Gastroesophageal sphincter (tissue), 4 donors: ENCODE measurements at regions not wholly inside any gene's neighbourhood (a gene's known extent, or its start where the extent isn't known, plus 50 kb on each side); places are given as distances from the start of the nearest gene placed in this dataset.

Experiments used
- ATAC-seq: fragments of 150-250 bp; one replicate; pipeline ENCODE4 v1.9.1; 2016; ENCODE audit warnings: mild to moderate bottlenecking, moderate library complexity
- H3K27ac ChIP-seq, 4 donors: fragments of 200-600 bp; sonication (generic) in 3 of 4; 1 replicate in 3 of 4; 2 replicates in 1 of 4; pipeline ENCODE4 v1.5.1; 2016 to 2019
- H3K27me3 ChIP-seq: fragments of 200-600 bp; sonication (generic); one replicate; pipeline ENCODE4 v1.5.1; 2019
- H3K36me3 ChIP-seq, 2 donors: fragments of 200-600 bp; sonication (generic); one replicate each; pipeline ENCODE4 v1.5.1; 2019; ENCODE audit warnings: control low read depth in 1 of 2
- H3K4me1 ChIP-seq, 3 donors: fragments of 200-600 bp; sonication (generic); 1 replicate in 2 of 3; 2 replicates in 1 of 3; pipeline ENCODE4 v1.5.1; 2016 to 2019; ENCODE audit warnings: control low read depth in 2 of 3
- H3K4me3 ChIP-seq, 2 donors: fragments of 200-600 bp; sonication (generic); one replicate each; pipeline ENCODE4 v1.5.1; 2019; ENCODE audit warnings: mild to moderate bottlenecking in 1 of 2, moderate library complexity in 1 of 2
- H3K9me3 ChIP-seq, 3 donors: fragments of 200-600 bp; sonication (generic); one replicate each; pipeline ENCODE4 v1.5.1; 2017 to 2019; ENCODE audit warnings: control low read depth in 2 of 3
- EP300 ChIP-seq: sonication (generic); formaldehyde crosslinking; IDR thresholded peaks from one replicate; pipeline ENCODE4 v1.6.1; 2017; ENCODE audit warnings: antibody characterized with exemption, mild to moderate bottlenecking
- POLR2A ChIP-seq, 2 donors: fragments of 450-650 bp; IDR thresholded peaks; one replicate each; pipeline ENCODE4 v1.6.1; 2017; ENCODE audit warnings: antibody characterized with exemption in 2 of 2, mild to moderate bottlenecking in 2 of 2, moderate library complexity in 1 of 2
- POLR2AphosphoS5 ChIP-seq: sonication (generic); formaldehyde crosslinking; IDR thresholded peaks from one replicate; pipeline ENCODE4 v1.6.1; 2017; ENCODE audit warnings: antibody characterized with exemption
- WGBS, 2 donors: methylation state at CpG; one replicate each; pipeline ENCODE4 v1.1.5; 2018; ENCODE audit warnings: low coverage in 1 of 2; 5-methylcytosine and 5-hydroxymethylcytosine counted together
- TF ChIP-seq, protein P1 (sequence below), 4 experiments: fragments of 200-600 bp in 2 of 4; fragments of 450-650 bp in 2 of 4; sonication (generic) in 1 of 4; IDR thresholded peaks; one replicate each; pipeline ENCODE4 v1.5.1; 2017 to 2019; ENCODE audit warnings: antibody characterized with exemption in 4 of 4, mild to moderate bottlenecking in 2 of 4, moderate library complexity in 2 of 4

DNA sequence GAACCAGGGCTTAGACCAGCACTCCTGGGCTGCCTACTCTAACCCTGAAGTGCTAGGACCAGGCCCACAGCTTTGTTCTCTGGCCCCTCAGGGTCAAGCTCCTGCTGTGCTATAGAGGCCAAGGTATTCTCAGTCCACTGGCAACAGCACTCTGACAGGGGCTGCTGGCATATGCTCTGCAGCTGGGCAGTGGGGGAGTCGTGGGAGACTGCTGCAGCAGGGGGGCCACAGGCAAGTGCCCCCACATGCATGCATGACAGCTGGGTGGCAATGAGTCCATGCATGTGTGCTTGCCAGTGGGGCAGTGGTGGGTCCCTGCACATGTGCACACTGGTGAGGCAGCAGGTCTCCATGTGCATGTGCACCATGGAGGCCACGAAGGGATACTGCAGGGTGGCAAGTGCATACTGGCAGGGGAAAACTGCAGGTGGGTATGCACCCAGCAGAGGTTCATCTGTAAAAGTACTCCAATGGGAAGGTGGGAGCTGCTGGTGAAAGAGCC is 364.9 kb upstream of the IRAK1BP1 start:
- no CpG with 5 or more reads among the region's 2 CpGs for WGBS, 2 donors
- peaks cover 8% of the 10 kb centered on the region for H3K27me3 ChIP-seq
- no peak for ATAC-seq
- no peak for TF ChIP-seq POLR2A (IDR thresholded peaks at IDR 0.05)
- TF ChIP-seq POLR2AphosphoS5, result no peak
- TF ChIP-seq, protein P1, sequence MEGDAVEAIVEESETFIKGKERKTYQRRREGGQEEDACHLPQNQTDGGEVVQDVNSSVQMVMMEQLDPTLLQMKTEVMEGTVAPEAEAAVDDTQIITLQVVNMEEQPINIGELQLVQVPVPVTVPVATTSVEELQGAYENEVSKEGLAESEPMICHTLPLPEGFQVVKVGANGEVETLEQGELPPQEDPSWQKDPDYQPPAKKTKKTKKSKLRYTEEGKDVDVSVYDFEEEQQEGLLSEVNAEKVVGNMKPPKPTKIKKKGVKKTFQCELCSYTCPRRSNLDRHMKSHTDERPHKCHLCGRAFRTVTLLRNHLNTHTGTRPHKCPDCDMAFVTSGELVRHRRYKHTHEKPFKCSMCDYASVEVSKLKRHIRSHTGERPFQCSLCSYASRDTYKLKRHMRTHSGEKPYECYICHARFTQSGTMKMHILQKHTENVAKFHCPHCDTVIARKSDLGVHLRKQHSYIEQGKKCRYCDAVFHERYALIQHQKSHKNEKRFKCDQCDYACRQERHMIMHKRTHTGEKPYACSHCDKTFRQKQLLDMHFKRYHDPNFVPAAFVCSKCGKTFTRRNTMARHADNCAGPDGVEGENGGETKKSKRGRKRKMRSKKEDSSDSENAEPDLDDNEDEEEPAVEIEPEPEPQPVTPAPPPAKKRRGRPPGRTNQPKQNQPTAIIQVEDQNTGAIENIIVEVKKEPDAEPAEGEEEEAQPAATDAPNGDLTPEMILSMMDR (IDR thresholded peaks at IDR 0.05), result no peak
- no peak for TF ChIP-seq EP300
- H3K4me1 ChIP-seq, result no peaks in the 10 kb centered on the region
- no peaks in the 10 kb centered on the region for H3K9me3 ChIP-seq
- no peak overlapping the region for H3K27ac ChIP-seq
- no peak overlapping the region for H3K4me3 ChIP-seq
- H3K36me3 ChIP-seq, result no peaks in the 10 kb centered on the region

DNA sequence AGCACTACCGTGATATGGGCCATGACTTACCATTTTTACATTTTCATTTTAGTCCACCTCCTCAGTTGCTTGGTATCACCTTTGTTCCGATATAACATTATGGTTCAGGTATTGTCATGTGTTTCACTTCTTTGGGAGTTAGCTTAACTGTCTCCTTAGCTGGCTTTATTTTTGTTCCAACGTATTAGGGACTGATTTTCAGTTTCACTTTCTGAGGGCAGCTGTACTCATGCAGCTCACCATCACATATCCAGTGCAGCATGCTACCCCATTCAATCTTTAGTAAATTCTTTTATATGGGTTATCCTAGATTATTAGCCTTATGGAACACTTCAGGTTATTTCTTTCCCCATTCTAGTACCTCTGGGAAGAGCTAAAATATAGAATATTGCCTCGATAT is 362.2 kb upstream of the IRAK1BP1 start:
- no peak for ATAC-seq
- TF ChIP-seq POLR2A (IDR thresholded peaks at IDR 0.05), result no peak
- no peak for TF ChIP-seq EP300
- TF ChIP-seq POLR2AphosphoS5, result no peak
- H3K36me3 ChIP-seq, result no peaks in the 10 kb centered on the region
- WGBS, 2 donors, result 74 to 83% methylated on average over 4 of the region's 4 CpGs
- H3K4me3 ChIP-seq, result no peak overlapping the region
- peaks cover 8% of the 10 kb centered on the region for H3K27me3 ChIP-seq
- H3K27ac ChIP-seq, result no peak overlapping the region
- H3K4me1 ChIP-seq, result no peaks in the 10 kb centered on the region
- H3K9me3 ChIP-seq, result no peaks in the 10 kb centered on the region

DNA sequence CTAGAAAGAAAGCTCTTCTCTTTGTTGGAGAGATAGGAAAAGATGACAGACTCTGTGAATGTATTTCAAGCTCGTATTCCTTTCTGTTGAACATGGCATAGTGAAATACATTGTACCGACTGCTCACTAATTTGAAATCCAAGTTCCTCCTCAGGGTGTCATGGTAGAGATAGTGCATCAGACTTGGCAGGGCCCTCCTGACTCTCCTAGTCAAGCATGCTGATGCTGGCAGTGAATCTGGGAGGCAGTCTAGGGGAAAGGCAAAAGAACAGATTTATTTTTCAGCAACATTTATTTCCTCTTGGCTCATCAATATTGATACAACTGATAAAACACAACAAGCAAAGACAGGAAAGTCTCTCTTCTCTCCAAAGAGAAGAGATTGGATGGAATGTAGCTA is 356.3 kb upstream of the IRAK1BP1 start:
- ATAC-seq, result peak; percentile 16
- no peaks in the 10 kb centered on the region for H3K36me3 ChIP-seq
- H3K9me3 ChIP-seq, result no peaks in the 10 kb centered on the region
- H3K4me1 ChIP-seq, result no peaks in the 10 kb centered on the region
- no peaks in the 10 kb centered on the region for H3K27me3 ChIP-seq
- H3K27ac ChIP-seq, result no peak overlapping the region
- TF ChIP-seq POLR2AphosphoS5 (no peak), EP300 (no peak), POLR2A (IDR thresholded peaks at IDR 0.05) (no peak)
- TF ChIP-seq, protein P1 (IDR thresholded peaks at IDR 0.05), result no peak
- no peak overlapping the region for H3K4me3 ChIP-seq
- WGBS, 2 donors, result 68 to 96% methylated on average over 2 of the region's 2 CpGs

DNA sequence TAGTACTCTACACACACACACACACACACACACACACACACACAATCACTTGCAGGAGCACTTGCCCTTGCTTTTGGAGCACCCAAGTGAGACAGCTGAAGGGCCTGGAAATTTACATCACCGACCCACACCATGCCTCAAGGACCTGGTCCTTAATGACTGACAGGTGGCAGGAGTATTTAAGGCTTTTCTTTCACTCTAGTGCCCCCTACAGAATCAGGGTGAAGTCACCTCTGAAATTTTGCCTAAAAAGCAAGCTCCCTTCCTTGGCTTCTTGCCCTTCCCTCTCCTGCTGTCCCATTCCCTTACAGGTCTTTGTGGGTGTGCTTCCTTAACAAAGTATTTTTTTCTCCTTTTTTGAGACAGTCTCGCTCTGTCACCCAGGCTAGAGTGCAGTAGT is 353.5 kb upstream of the IRAK1BP1 start:
- H3K4me1 ChIP-seq, result no peaks in the 10 kb centered on the region
- no peaks in the 10 kb centered on the region for H3K36me3 ChIP-seq

DNA sequence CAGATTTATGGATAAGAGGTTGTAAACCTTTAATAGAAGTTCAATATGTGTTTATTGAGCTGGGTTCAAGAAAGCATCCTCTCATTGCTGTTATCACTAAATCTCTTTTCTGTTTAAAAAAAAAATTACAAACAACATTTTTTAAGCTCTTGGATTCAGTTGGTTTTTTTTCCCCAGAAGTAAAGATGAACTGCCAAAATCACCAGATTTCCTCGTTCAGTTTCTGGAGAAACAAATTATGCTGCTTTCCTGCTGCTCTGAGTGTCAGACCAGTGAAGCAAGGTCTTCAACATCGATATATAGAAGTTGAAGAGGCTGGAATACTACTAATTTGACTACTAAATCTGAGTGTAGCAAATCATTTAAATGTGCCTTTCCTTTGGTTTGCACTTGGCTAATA is 352.1 kb upstream of the IRAK1BP1 start:
- TF ChIP-seq POLR2A (IDR thresholded peaks at IDR 0.05), result no peak
- TF ChIP-seq POLR2AphosphoS5, result no peak
- TF ChIP-seq, protein P1 (IDR thresholded peaks at IDR 0.05), result no peak
- no peak for TF ChIP-seq EP300
- H3K27me3 ChIP-seq, result no peaks in the 10 kb centered on the region
- H3K36me3 ChIP-seq, result no peaks in the 10 kb centered on the region
- no peak overlapping the region for H3K4me3 ChIP-seq
- ATAC-seq, result no peak
- H3K4me1 ChIP-seq, result no peaks in the 10 kb centered on the region
- H3K9me3 ChIP-seq, result no peaks in the 10 kb centered on the region
- H3K27ac ChIP-seq, result no peak overlapping the region
- 44 to 77% methylated on average over 2 of the region's 2 CpGs for WGBS, 2 donors

More for the DNA sequence above, 353.5 kb upstream of the IRAK1BP1 start:
- Histone ChIP-seq H3K9me3 (no peaks in the 10 kb centered on the region), H3K27me3 (no peaks in the 10 kb centered on the region), H3K27ac (no peak overlapping the region), H3K4me3 (no peak overlapping the region)
- TF ChIP-seq EP300 (no peak), POLR2A (IDR thresholded peaks at IDR 0.05) (no peak)
- ATAC-seq, result no peak
- WGBS, 2 donors, result 62 to 67% methylated on average over 2 of the region's 2 CpGs

DNA sequence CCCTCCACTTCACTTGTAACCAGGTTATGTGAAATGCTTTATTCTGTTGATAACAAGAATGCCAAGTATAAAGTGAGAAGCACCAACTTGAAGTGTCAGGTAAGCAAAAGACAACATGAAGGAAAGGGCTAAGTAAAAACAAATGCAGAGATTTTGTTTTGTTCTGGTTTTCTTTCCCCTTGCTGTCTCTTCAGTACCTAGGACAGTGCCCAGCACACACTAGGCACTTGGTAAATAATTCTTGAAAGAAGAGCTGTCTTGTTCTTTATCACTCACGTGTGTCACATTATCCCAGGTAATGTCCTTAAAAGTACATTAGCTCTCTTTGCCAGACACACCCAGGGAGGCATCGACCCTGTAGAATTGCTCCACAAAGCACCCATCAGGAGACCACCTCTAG is 350.0 kb upstream of the IRAK1BP1 start:
- no peak for ATAC-seq
- WGBS, 2 donors, result 50 to 62% methylated on average over 1 to 2 of the region's 2 CpGs
- Histone ChIP-seq H3K9me3 (no peaks in the 10 kb centered on the region), H3K27me3 (no peaks in the 10 kb centered on the region), H3K27ac (no peak overlapping the region), H3K4me1 (no peaks in the 10 kb centered on the region), H3K4me3 (no peak overlapping the region), H3K36me3 (no peaks in the 10 kb centered on the region)
- TF ChIP-seq EP300, result no peak

DNA sequence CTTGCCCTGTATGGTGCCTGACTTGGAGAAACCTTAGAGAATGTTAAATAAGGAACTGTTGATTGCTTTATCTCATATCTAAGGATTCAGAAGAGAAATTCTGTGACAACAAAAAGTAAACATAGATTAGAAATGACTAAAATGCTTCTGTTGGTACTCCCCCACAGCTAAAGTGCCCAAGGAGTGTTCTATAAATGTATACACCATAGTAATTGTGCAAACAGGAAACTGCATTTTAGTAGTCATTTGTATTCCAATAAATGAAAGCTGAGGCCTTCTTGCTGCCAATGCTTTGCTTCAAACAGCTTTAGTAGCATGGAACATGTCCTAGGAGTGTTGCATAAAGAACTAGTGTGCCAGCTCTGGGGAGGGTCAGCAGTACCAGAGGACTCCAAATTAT is 343.7 kb upstream of the IRAK1BP1 start:
- no peaks in the 10 kb centered on the region for H3K4me1 ChIP-seq
- no peak for ATAC-seq
- H3K27me3 ChIP-seq, result no peaks in the 10 kb centered on the region
- H3K4me3 ChIP-seq, result no peak overlapping the region
- no peak overlapping the region for H3K27ac ChIP-seq
- H3K36me3 ChIP-seq, result no peaks in the 10 kb centered on the region
- no peaks in the 10 kb centered on the region for H3K9me3 ChIP-seq
- TF ChIP-seq POLR2A (IDR thresholded peaks at IDR 0.05) (no peak), POLR2AphosphoS5 (no peak), EP300 (no peak)
- TF ChIP-seq, protein P1 (IDR thresholded peaks at IDR 0.05), result no peak
